ENCODE measurements at regions not wholly inside any gene's neighbourhood (a gene's known extent, or its start where the extent isn't known, plus 50 kb on each side); places are given as distances from the start of the nearest gene placed in this dataset.
"Not testable (repeated sequence)": the region's sequence is repeated elsewhere in the genome, so short reads cannot be mapped to it uniquely, and the experiment has no call there.

GRCh38 chr3:110868106-110868505 lies 203.5 kb upstream of the NECTIN3 start:
- Histone ChIP-seq H3K27me3 (ENCODE audit: control insufficient read depth, insufficient read depth) (no peaks in the 10 kb centered on the region), H3K4me3 (ENCODE audit: low read length) (no peak overlapping the region), H3K27ac (ENCODE audit: low read length) (no peak overlapping the region), H3K4me1 (ENCODE audit: control insufficient read depth, insufficient read depth, low read length) (no peaks in the 10 kb centered on the region), H3K9me3 (ENCODE audit: control insufficient read depth, low read length) (no peaks in the 10 kb centered on the region)
- intact Hi-C loops (cut with DNase I): no loop called here
- WGBS: 70% methylated on average over 1 of the region's 1 CpG
- ATAC-seq (no peak), DNase-seq (no peak)

GRCh38 chr3:110869736-110870135 lies 201.9 kb upstream of the NECTIN3 start:
- no peaks in the 10 kb centered on the region for H3K4me1 ChIP-seq (ENCODE audit: control insufficient read depth, insufficient read depth, low read length)
- no peak for DNase-seq
- no peak overlapping the region for H3K27ac ChIP-seq (ENCODE audit: low read length)
- H3K9me3 ChIP-seq (ENCODE audit: control insufficient read depth, low read length): no peaks in the 10 kb centered on the region
- H3K4me3 ChIP-seq (ENCODE audit: low read length): no peak overlapping the region
- no peak for ATAC-seq
- H3K27me3 ChIP-seq (ENCODE audit: control insufficient read depth, insufficient read depth): no peaks in the 10 kb centered on the region
- intact Hi-C loops (cut with DNase I): no loop called here
- 93% methylated on average over 3 of the region's 3 CpGs for WGBS

GRCh38 chr3:110871869-110872268 lies 199.7 kb upstream of the NECTIN3 start:
- no peak overlapping the region for H3K27ac ChIP-seq (ENCODE audit: low read length)
- H3K4me3 ChIP-seq (ENCODE audit: low read length): no peak overlapping the region
- ATAC-seq (no peak), DNase-seq (no peak)
- H3K27me3 ChIP-seq (ENCODE audit: control insufficient read depth, insufficient read depth): no peaks in the 10 kb centered on the region
- H3K9me3 ChIP-seq (ENCODE audit: control insufficient read depth, low read length): no peaks in the 10 kb centered on the region
- H3K4me1 ChIP-seq (ENCODE audit: control insufficient read depth, insufficient read depth, low read length): no peaks in the 10 kb centered on the region
- intact Hi-C loops (cut with DNase I): no loop called here

- no peak overlapping the region for H3K4me3 ChIP-seq (ENCODE audit: low read length)
- intact Hi-C loops (cut with DNase I): no loop called here
- no peaks in the 10 kb centered on the region for H3K9me3 ChIP-seq (ENCODE audit: control insufficient read depth, low read length)
- DNase-seq: no peak
- H3K27me3 ChIP-seq (ENCODE audit: control insufficient read depth, insufficient read depth): no peaks in the 10 kb centered on the region
- H3K27ac ChIP-seq (ENCODE audit: low read length): no peak overlapping the region
- ATAC-seq: no peak
- no peaks in the 10 kb centered on the region for H3K4me1 ChIP-seq (ENCODE audit: control insufficient read depth, insufficient read depth, low read length)
- WGBS: 69% methylated on average over 3 of the region's 3 CpGs
Observed at GRCh38 chr3:110878692-110879091, 192.9 kb upstream of the NECTIN3 start.

- peak; percentile 15 to 73 (median 63) for DNase-seq
- ATAC-seq: peak in 1 of 2 donors; percentile 76
- H3K4me1 ChIP-seq (ENCODE audit: control insufficient read depth, insufficient read depth, low read length): no peaks in the 10 kb centered on the region
- 40% methylated on average over 4 of the region's 4 CpGs for WGBS
- H3K27ac ChIP-seq (ENCODE audit: low read length): no peak overlapping the region
- H3K4me3 ChIP-seq (ENCODE audit: low read length): no peak overlapping the region
- H3K27me3 ChIP-seq (ENCODE audit: control insufficient read depth, insufficient read depth): no peaks in the 10 kb centered on the region
- H3K9me3 ChIP-seq (ENCODE audit: control insufficient read depth, low read length): no peaks in the 10 kb centered on the region
- intact Hi-C loops (cut with DNase I): no loop called here
Observed at GRCh38 chr3:110881069-110881468, 190.5 kb upstream of the NECTIN3 start.

GRCh38 chr3:110886222-110886893 lies 185.3 kb upstream of the NECTIN3 start:
- no peak for DNase-seq
- no peaks in the 10 kb centered on the region for H3K4me1 ChIP-seq (ENCODE audit: control insufficient read depth, insufficient read depth, low read length)
- ATAC-seq: no peak
- WGBS: 63% methylated on average over 10 of the region's 10 CpGs
- H3K27me3 ChIP-seq (ENCODE audit: control insufficient read depth, insufficient read depth): no peaks in the 10 kb centered on the region
- no peaks in the 10 kb centered on the region for H3K9me3 ChIP-seq (ENCODE audit: control insufficient read depth, low read length)
- intact Hi-C loops (cut with DNase I): no loop called here
- no peak overlapping the region for H3K4me3 ChIP-seq (ENCODE audit: low read length)
- H3K27ac ChIP-seq (ENCODE audit: low read length): no peak overlapping the region

GRCh38 chr3:110887176-110887575 lies 184.4 kb upstream of the NECTIN3 start:
- Histone ChIP-seq H3K27ac (ENCODE audit: low read length) (no peak overlapping the region), H3K9me3 (ENCODE audit: control insufficient read depth, low read length) (no peaks in the 10 kb centered on the region), H3K4me1 (ENCODE audit: control insufficient read depth, insufficient read depth, low read length) (no peaks in the 10 kb centered on the region), H3K27me3 (ENCODE audit: control insufficient read depth, insufficient read depth) (no peaks in the 10 kb centered on the region), H3K4me3 (ENCODE audit: low read length) (no peak overlapping the region)
- intact Hi-C loops (cut with DNase I): no loop called here
- DNase-seq (no peak), ATAC-seq (no peak)
- 83% methylated on average over 1 of the region's 1 CpG for WGBS

GRCh38 chr3:110888625-110889375 lies 182.8 kb upstream of the NECTIN3 start:
- H3K9me3 ChIP-seq (ENCODE audit: control insufficient read depth, low read length); H3K27ac ChIP-seq (ENCODE audit: low read length); DNase-seq; intact Hi-C loops (cut with DNase I); H3K4me1 ChIP-seq (ENCODE audit: control insufficient read depth, insufficient read depth, low read length); ATAC-seq; H3K4me3 ChIP-seq (ENCODE audit: low read length); H3K27me3 ChIP-seq (ENCODE audit: control insufficient read depth, insufficient read depth): not testable (repeated sequence)
- WGBS: 69% methylated on average over 29 of the region's 33 CpGs

- H3K27ac ChIP-seq (ENCODE audit: low read length); H3K9me3 ChIP-seq (ENCODE audit: control insufficient read depth, low read length); H3K4me1 ChIP-seq (ENCODE audit: control insufficient read depth, insufficient read depth, low read length); H3K27me3 ChIP-seq (ENCODE audit: control insufficient read depth, insufficient read depth); ATAC-seq; H3K4me3 ChIP-seq (ENCODE audit: low read length); intact Hi-C loops (cut with DNase I); DNase-seq: not testable (repeated sequence)
- 70% methylated on average over 2 of the region's 3 CpGs for WGBS
Observed at GRCh38 chr3:110889376-110889699, 182.3 kb upstream of the NECTIN3 start.

GRCh38 chr3:110894574-110894973 lies 177.0 kb upstream of the NECTIN3 start:
- Histone ChIP-seq H3K4me3 (ENCODE audit: low read length) (no peak overlapping the region), H3K4me1 (ENCODE audit: control insufficient read depth, insufficient read depth, low read length) (no peaks in the 10 kb centered on the region), H3K9me3 (ENCODE audit: control insufficient read depth, low read length) (no peaks in the 10 kb centered on the region), H3K27ac (ENCODE audit: low read length) (no peak overlapping the region), H3K27me3 (ENCODE audit: control insufficient read depth, insufficient read depth) (no peaks in the 10 kb centered on the region)
- ATAC-seq: no peak
- DNase-seq: no peak
- 91% methylated on average over 2 of the region's 2 CpGs for WGBS
- intact Hi-C loops (cut with DNase I): no loop called here

- no peak overlapping the region for H3K4me3 ChIP-seq (ENCODE audit: low read length)
- intact Hi-C loops (cut with DNase I): no loop called here
- DNase-seq: no peak
- WGBS: 87% methylated on average over 1 of the region's 1 CpG
- H3K9me3 ChIP-seq (ENCODE audit: control insufficient read depth, low read length): no peaks in the 10 kb centered on the region
- no peaks in the 10 kb centered on the region for H3K27me3 ChIP-seq (ENCODE audit: control insufficient read depth, insufficient read depth)
- ATAC-seq: no peak
- H3K27ac ChIP-seq (ENCODE audit: low read length): no peak overlapping the region
- H3K4me1 ChIP-seq (ENCODE audit: control insufficient read depth, insufficient read depth, low read length): no peaks in the 10 kb centered on the region
Observed at GRCh38 chr3:110895054-110895453, 176.6 kb upstream of the NECTIN3 start.

Data from right cardiac atrium (tissue), 5 donors.